HFF-Myc (cell line): ENCODE measurements at regions not wholly inside any gene's neighbourhood (a gene's known extent, or its start where the extent isn't known, plus 50 kb on each side); places are given as distances from the start of the nearest gene placed in this dataset.
"Not testable (repeated sequence)": the region's sequence is repeated elsewhere in the genome, so short reads cannot be mapped to it uniquely, and the experiment has no call there.

ENCODE experiments used
- DNase-seq: peaks from one replicate; pipeline ENCODE4 v3.0.0-alpha.2; 2011; ENCODE audit warnings: low read depth; ENCODE audit errors: extremely low read depth
- H3K4me3 ChIP-seq: replicated peaks from 2 replicates; pipeline ENCODE4 v1.5.1; 2011; ENCODE audit warnings: low read depth, mild to moderate bottlenecking, control low read depth, low read length
- TF ChIP-seq, protein P1 (sequence below): IDR thresholded peaks from 2 replicates; pipeline ENCODE4 v1.5.1; 2012; ENCODE audit warnings: mild to moderate bottlenecking, low read depth, low read length, control low read depth; ENCODE audit errors: missing control alignments

DNA sequence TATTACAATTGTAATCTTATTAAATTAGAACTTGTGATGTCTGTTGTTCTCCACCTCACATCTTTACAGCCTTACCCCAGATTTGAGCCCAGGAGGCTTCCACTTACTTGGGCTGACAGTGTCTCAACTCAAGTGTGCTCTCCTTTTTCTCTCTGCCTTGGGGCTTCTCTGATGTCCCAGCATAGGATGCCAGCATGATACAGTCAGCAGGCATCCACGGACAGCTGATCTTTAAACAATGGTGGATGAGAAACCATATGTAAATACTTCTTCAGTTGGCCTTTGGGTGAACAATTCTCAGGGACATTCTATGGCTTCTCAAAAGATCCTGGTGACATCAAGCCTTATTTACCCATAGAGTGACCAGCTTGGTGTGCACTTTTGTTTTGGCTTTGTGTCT lies 107.6 kb upstream of the GORAB start:
- TF ChIP-seq, protein P1, sequence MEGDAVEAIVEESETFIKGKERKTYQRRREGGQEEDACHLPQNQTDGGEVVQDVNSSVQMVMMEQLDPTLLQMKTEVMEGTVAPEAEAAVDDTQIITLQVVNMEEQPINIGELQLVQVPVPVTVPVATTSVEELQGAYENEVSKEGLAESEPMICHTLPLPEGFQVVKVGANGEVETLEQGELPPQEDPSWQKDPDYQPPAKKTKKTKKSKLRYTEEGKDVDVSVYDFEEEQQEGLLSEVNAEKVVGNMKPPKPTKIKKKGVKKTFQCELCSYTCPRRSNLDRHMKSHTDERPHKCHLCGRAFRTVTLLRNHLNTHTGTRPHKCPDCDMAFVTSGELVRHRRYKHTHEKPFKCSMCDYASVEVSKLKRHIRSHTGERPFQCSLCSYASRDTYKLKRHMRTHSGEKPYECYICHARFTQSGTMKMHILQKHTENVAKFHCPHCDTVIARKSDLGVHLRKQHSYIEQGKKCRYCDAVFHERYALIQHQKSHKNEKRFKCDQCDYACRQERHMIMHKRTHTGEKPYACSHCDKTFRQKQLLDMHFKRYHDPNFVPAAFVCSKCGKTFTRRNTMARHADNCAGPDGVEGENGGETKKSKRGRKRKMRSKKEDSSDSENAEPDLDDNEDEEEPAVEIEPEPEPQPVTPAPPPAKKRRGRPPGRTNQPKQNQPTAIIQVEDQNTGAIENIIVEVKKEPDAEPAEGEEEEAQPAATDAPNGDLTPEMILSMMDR = no peak
- no peak for DNase-seq
- no peak overlapping the region for H3K4me3 ChIP-seq

GRCh38 chr1:170426596-170426995 lies 105.4 kb upstream of the GORAB start:
- TF ChIP-seq, protein P1 = no peak
- DNase-seq = no peak

GRCh38 chr1:170427002-170427401 lies 105.0 kb upstream of the GORAB start:
- not testable (repeated sequence) for H3K4me3 ChIP-seq, DNase-seq

More at GRCh38 chr1:170426596-170426995, 105.4 kb upstream of the GORAB start:
- no peak overlapping the region for H3K4me3 ChIP-seq

DNA sequence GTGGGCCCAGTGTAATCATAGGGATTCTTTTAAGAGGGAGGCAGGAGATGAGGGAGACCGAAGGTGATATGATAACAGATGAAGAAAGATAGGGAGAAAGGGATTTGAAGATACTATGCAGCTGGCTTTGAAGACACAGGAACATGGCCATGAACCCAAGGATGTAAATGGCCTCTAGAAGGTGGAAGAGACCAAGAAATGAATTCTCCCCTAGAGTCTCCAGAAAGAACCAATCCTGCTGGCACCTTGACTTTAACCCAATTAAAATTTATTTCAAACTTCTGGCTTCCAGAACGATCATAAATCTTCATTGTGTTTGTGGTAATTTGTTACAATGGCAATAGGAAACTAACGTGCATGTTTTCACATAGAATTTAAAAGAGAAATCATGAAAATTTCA lies 95.0 kb upstream of the GORAB start:
- H3K4me3 ChIP-seq = no peak overlapping the region
- TF ChIP-seq, protein P1 = no peak
- DNase-seq = no peak

DNA sequence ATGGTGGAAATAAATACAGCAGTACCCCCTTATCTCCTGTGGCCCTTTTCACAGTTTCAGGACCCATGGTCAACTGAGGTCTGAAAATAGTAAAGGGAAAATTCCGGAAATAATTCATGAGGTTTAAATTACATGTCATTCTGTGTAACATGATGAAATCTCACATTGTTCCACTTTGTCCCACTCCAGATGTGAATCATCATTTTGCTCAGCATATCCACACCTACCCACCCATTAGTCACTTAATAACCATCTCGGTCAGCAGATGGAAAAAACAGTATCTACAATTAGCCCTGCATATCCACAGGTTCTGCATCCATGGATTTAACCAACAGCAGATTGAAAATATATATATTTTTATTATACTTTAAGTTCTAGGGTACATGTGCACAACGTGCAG lies 86.9 kb upstream of the GORAB start:
- H3K4me3 ChIP-seq = no peak overlapping the region
- TF ChIP-seq, protein P1 = no peak
- DNase-seq = peak; percentile 40

- DNase-seq = no peak
- TF ChIP-seq, protein P1 = no peak
- H3K4me3 ChIP-seq = no peak overlapping the region
Observed at GRCh38 chr1:170448661-170449158, 83.3 kb upstream of the GORAB start.

DNA sequence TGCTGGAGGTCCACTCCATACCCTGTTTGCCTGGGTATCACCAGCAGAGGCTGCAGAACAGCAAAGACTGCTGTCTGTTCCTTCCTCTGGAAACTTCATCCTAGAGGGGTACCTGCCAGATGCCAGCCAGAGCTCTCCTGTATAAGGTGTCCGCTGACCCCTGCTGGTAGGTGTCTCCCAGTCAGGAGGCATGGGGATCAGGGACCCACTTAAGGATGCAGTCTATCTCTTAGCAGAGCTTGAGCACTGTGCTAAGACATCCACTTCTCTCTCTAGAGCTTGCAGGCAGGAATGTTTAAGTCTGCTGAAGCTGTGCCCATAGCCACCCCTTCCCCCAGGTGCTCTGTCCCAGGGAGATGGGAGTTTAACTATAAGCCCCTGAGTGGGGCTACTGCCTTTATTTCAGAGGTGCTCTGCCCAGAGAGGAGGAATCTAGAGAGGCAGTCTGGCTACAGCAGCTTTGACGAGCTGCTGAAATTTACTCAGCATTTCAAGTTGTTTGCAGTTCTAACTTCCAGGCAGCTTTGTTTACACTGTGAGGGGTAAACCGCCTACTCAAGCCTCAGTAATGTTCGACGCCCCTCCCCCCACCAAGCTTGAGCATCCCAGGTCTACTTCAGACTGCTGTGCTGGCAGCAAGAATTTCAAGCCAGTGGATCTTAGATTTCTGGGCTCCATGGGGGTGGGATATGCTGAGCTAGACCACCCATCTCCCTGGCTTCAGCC lies 74.5 kb upstream of the GORAB start:
- H3K4me3 ChIP-seq, DNase-seq: not testable (repeated sequence)
- TF ChIP-seq, protein P1 = peak; percentile 11
